HK-2 (cell line): ENCODE measurements at regions not wholly inside any gene's neighbourhood (a gene's known extent, or its start where the extent isn't known, plus 50 kb on each side); places are given as distances from the start of the nearest gene placed in this dataset.

ENCODE experiments used
- DNase-seq: peaks from one replicate; pipeline ENCODE4 v3.0.0-alpha.2; 2018; ENCODE audit not compliant: unreplicated experiment

- DNase-seq: no peak
These were observed 181.1 kb upstream of the ARL4C start for GRCh38 chr2:234677758-234678538.

- DNase-seq: no peak
These were observed 180.0 kb upstream of the ARL4C start for GRCh38 chr2:234676783-234677450.

- DNase-seq: no peak
These were observed 179.4 kb upstream of the ARL4C start for GRCh38 chr2:234676109-234676782.

GRCh38 chr2:234674781-234675201 lies 177.9 kb upstream of the ARL4C start:
- no peak for DNase-seq

- DNase-seq: no peak
These were observed 177.3 kb upstream of the ARL4C start for GRCh38 chr2:234673961-234674759.

GRCh38 chr2:234673501-234673900 lies 176.6 kb upstream of the ARL4C start:
- no peak for DNase-seq

GRCh38 chr2:234672498-234673150 lies 175.7 kb upstream of the ARL4C start:
- DNase-seq: no peak

GRCh38 chr2:234671716-234672115 lies 174.8 kb upstream of the ARL4C start:
- no peak for DNase-seq

- DNase-seq: no peak
These were observed 174.3 kb upstream of the ARL4C start for GRCh38 chr2:234671231-234671630.

GRCh38 chr2:234670806-234671205 lies 173.9 kb upstream of the ARL4C start:
- no peak for DNase-seq

GRCh38 chr2:234670052-234670451 lies 173.2 kb upstream of the ARL4C start:
- DNase-seq: peak; percentile 51

GRCh38 chr2:234669621-234670020 lies 172.7 kb upstream of the ARL4C start:
- no peak for DNase-seq

GRCh38 chr2:234669001-234669400 lies 172.1 kb upstream of the ARL4C start:
- DNase-seq: no peak

GRCh38 chr2:234666911-234667310 lies 170.0 kb upstream of the ARL4C start:
- no peak for DNase-seq

- DNase-seq: no peak
These were observed 168.4 kb upstream of the ARL4C start for GRCh38 chr2:234665304-234665703.

GRCh38 chr2:234661849-234662248 lies 165.0 kb upstream of the ARL4C start:
- no peak for DNase-seq

GRCh38 chr2:234661175-234661574 lies 164.3 kb upstream of the ARL4C start:
- DNase-seq: no peak

GRCh38 chr2:234655706-234656105 lies 158.8 kb upstream of the ARL4C start:
- DNase-seq: no peak

GRCh38 chr2:234650911-234651310 lies 154.0 kb upstream of the ARL4C start:
- no peak for DNase-seq

GRCh38 chr2:234649951-234650350 lies 153.1 kb upstream of the ARL4C start:
- no peak for DNase-seq

- DNase-seq: no peak
These were observed 146.5 kb upstream of the ARL4C start for GRCh38 chr2:234643407-234643806.
